ENCODE measurements at regions not wholly inside any gene's neighbourhood (a gene's known extent, or its start where the extent isn't known, plus 50 kb on each side); places are given as distances from the start of the nearest gene placed in this dataset.

- no peak for DNase-seq (ENCODE audit: low spot score)
Measured at GRCh38 chr5:86780018-86780417, 162.3 kb downstream of the COX7C start.

- DNase-seq (ENCODE audit: low spot score) = no peak
Measured at GRCh38 chr5:86786955-86787354, 169.2 kb downstream of the COX7C start.

GRCh38 chr5:86795659-86796058 lies 177.9 kb downstream of the COX7C start:
- DNase-seq (ENCODE audit: low spot score) = no peak

GRCh38 chr5:86797677-86798076 lies 179.9 kb downstream of the COX7C start:
- no peak for DNase-seq (ENCODE audit: low spot score)

- DNase-seq (ENCODE audit: low spot score) = no peak
Measured at GRCh38 chr5:86806206-86806605, 188.5 kb downstream of the COX7C start.

- DNase-seq (ENCODE audit: low spot score) = no peak
Measured at GRCh38 chr5:86807046-86808031, 189.6 kb downstream of the COX7C start.

GRCh38 chr5:86814315-86814714 lies 196.6 kb downstream of the COX7C start:
- no peak for DNase-seq (ENCODE audit: low spot score)

- DNase-seq (ENCODE audit: low spot score) = no peak
Measured at GRCh38 chr5:86814907-86815306, 197.2 kb downstream of the COX7C start.

- DNase-seq (ENCODE audit: low spot score) = no peak
Measured at GRCh38 chr5:86824637-86825036, 206.9 kb downstream of the COX7C start.

GRCh38 chr5:86831128-86831527 lies 213.4 kb downstream of the COX7C start:
- DNase-seq (ENCODE audit: low spot score) = no peak

- DNase-seq (ENCODE audit: low spot score) = no peak
Measured at GRCh38 chr5:86833868-86834267, 216.1 kb downstream of the COX7C start.

GRCh38 chr5:86837610-86838009 lies 219.9 kb downstream of the COX7C start:
- DNase-seq (ENCODE audit: low spot score) = no peak

GRCh38 chr5:86838083-86838482 lies 220.3 kb downstream of the COX7C start:
- no peak for DNase-seq (ENCODE audit: low spot score)

GRCh38 chr5:86841000-86841644 lies 223.4 kb downstream of the COX7C start:
- no peak for DNase-seq (ENCODE audit: low spot score)

GRCh38 chr5:86858442-86858841 lies 240.7 kb downstream of the COX7C start:
- DNase-seq (ENCODE audit: low spot score) = no peak

GRCh38 chr5:86861512-86861911 lies 243.8 kb downstream of the COX7C start:
- DNase-seq (ENCODE audit: low spot score) = no peak

GRCh38 chr5:86862093-86862492 lies 244.4 kb downstream of the COX7C start:
- no peak for DNase-seq (ENCODE audit: low spot score)

GRCh38 chr5:86864051-86864450 lies 246.3 kb downstream of the COX7C start:
- DNase-seq (ENCODE audit: low spot score) = no peak

GRCh38 chr5:86865256-86865785 lies 247.6 kb downstream of the COX7C start:
- DNase-seq (ENCODE audit: low spot score) = no peak

GRCh38 chr5:86866036-86866435 lies 248.3 kb downstream of the COX7C start:
- no peak for DNase-seq (ENCODE audit: low spot score)

GRCh38 chr5:86869268-86869667 lies 251.5 kb downstream of the COX7C start:
- DNase-seq (ENCODE audit: low spot score) = no peak

- no peak for DNase-seq (ENCODE audit: low spot score)
Measured at GRCh38 chr5:86875539-86875938, 257.8 kb downstream of the COX7C start.

GRCh38 chr5:86878250-86878649 lies 260.5 kb downstream of the COX7C start:
- DNase-seq (ENCODE audit: low spot score) = no peak

All from CD4-positive, alpha-beta T cell treated with Interleukin-6 at 100 ng/mL for 8 hours (primary cell).